ENCODE measurements at regions not wholly inside any gene's neighbourhood (a gene's known extent, or its start where the extent isn't known, plus 50 kb on each side); places are given as distances from the start of the nearest gene placed in this dataset.

- TF ChIP-seq CTCF (IDR thresholded peaks at IDR 0.05), result no peak
- no peak for TF ChIP-seq E2F1 (CRISPR knock-in tag; IDR thresholded peaks at IDR 0.05)
- TF ChIP-seq RELA (CRISPR knock-in tag; IDR thresholded peaks at IDR 0.05; ENCODE audit: borderline replicate concordance), result no peak
- TF ChIP-seq FOXJ3 (CRISPR knock-in tag; IDR thresholded peaks at IDR 0.05; ENCODE audit: borderline replicate concordance), result no peak
- TF ChIP-seq PRRX2 (CRISPR knock-in tag; IDR thresholded peaks at IDR 0.05), result no peak
- no peak for TF ChIP-seq JAZF1 (CRISPR knock-in tag; IDR thresholded peaks at IDR 0.05)
- no peak for TF ChIP-seq JUN (CRISPR knock-in tag; IDR thresholded peaks at IDR 0.05)
These were observed 252.2 kb downstream of the TSHZ3 start for GRCh38 chr19:31096935-31097545.
